BE2C (cell line): ENCODE measurements at regions not wholly inside any gene's neighbourhood (a gene's known extent, or its start where the extent isn't known, plus 50 kb on each side); places are given as distances from the start of the nearest gene placed in this dataset.
"Not testable (repeated sequence)": the region's sequence is repeated elsewhere in the genome, so short reads cannot be mapped to it uniquely, and the experiment has no call there.

ENCODE experiments used
- DNase-seq: peaks from one replicate; pipeline ENCODE4 v3.0.0-alpha.2; 2020
- H3K27me3 ChIP-seq: fragments of 250-450 bp; sonication (Bioruptor Pico); 2 replicates; pipeline ENCODE4 v1.5.1; 2020; ENCODE audit warnings: mild to moderate bottlenecking
- H3K36me3 ChIP-seq: fragments of 250-450 bp; sonication (Bioruptor Pico); 2 replicates; pipeline ENCODE4 v1.5.1; 2020; ENCODE audit warnings: mild to moderate bottlenecking
- H3K4me1 ChIP-seq: fragments of 250-450 bp; sonication (Bioruptor Pico); 2 replicates; pipeline ENCODE4 v1.5.1; 2020
- H3K4me3 ChIP-seq: 2 replicates; pipeline ENCODE4 v1.5.1; 2011; ENCODE audit warnings: low read depth, low read length
- H3K9me3 ChIP-seq: fragments of 250-450 bp; sonication (Bioruptor Pico); 2 replicates; pipeline ENCODE4 v1.5.1; 2020
- CTCF ChIP-seq: IDR thresholded peaks from 2 replicates; pipeline ENCODE4 v1.5.1; 2012; ENCODE audit warnings: mild to moderate bottlenecking, low read depth, low read length

DNA sequence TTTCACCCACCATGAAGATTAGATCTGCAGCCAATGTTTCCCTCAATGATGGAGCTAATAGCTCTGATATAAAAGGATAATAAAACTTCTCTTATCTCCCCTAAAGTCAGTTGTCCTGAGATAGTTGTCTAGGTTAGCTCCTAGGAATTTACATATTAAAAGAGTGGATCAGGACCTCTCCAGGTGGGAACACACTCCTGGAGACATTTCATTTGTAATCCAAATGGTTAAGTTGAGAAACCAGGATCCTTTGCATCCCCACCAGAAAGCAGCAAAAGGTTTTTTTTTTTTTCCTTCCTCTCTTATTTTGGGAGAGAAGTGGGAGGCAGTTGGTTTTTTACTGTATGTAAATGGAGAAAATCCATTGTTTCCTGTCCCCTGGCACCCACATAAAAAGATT lies 182.5 kb upstream of the FBXL17 start:
- H3K36me3 ChIP-seq, result no peaks in the 10 kb centered on the region
- DNase-seq, result no peak
- H3K4me1 ChIP-seq, result no peaks in the 10 kb centered on the region; the same call in 1 of the 2 replicates
- H3K4me3 ChIP-seq, result no peak overlapping the region
- no peaks in the 10 kb centered on the region for H3K9me3 ChIP-seq
- TF ChIP-seq CTCF, result no peak
- no peaks in the 10 kb centered on the region for H3K27me3 ChIP-seq

GRCh38 chr5:108562205-108562454 lies 180.2 kb upstream of the FBXL17 start:
- Histone ChIP-seq H3K4me1 (no peaks in the 10 kb centered on the region; the same call in 1 of the 2 replicates), H3K36me3 (no peaks in the 10 kb centered on the region), H3K4me3 (no peak overlapping the region), H3K9me3 (no peaks in the 10 kb centered on the region), H3K27me3 (no peaks in the 10 kb centered on the region)
- DNase-seq, result no peak
- no peak for TF ChIP-seq CTCF

DNA sequence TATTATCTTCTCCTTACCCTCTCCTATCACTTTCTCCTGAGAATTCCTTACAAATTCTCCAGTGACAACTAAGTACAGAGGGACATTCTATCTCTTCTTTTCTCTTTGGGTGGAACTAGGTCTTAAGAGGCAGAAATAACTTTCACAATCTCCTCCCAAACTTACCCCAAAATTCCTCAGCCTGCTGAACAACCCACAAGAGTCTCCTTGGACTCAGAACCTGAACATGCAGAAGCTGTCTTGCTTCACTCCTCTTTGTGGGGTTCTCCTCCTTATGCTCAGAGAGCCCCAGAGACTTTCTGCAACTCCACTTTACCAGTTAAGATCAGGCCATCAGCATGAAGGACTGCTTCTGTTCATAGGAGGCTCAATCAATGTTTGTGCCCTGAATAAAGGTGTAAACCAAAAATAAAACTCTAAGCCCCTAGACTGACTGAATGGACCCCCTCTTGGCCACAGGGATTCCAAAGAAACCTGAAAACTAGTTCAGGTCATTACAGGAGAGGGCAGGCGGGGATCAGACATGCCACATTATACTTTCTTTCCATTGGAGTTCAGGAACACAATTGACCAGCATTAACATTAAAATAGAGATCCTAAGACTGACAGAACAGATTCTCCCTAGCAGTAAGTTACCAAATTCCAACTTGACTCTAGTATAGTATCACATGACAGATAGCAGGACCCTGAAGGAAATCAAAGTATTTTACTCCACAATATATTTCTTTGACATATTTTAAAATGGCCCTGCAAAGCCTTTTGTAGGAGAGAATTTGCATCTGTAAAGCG lies 179.7 kb upstream of the FBXL17 start:
- TF ChIP-seq CTCF, result no peak
- DNase-seq, result no peak
- no peaks in the 10 kb centered on the region for H3K27me3 ChIP-seq

GRCh38 chr5:108560581-108560980 lies 178.7 kb upstream of the FBXL17 start:
- no peaks in the 10 kb centered on the region for H3K36me3 ChIP-seq
- H3K4me3 ChIP-seq, result no peak overlapping the region
- DNase-seq, result no peak
- no peaks in the 10 kb centered on the region for H3K9me3 ChIP-seq
- no peaks in the 10 kb centered on the region for H3K27me3 ChIP-seq
- no peak for TF ChIP-seq CTCF
- peaks cover 4% of the 10 kb centered on the region; the same call in 1 of the 2 replicates for H3K4me1 ChIP-seq

More for the DNA sequence above, 179.7 kb upstream of the FBXL17 start:
- Histone ChIP-seq H3K9me3 (no peaks in the 10 kb centered on the region), H3K4me3 (no peak overlapping the region), H3K4me1 (peaks cover 4% of the 10 kb centered on the region; the same call in 1 of the 2 replicates), H3K36me3 (no peaks in the 10 kb centered on the region)

GRCh38 chr5:108560166-108560565 lies 178.3 kb upstream of the FBXL17 start:
- no peak for TF ChIP-seq CTCF
- Histone ChIP-seq H3K9me3 (no peaks in the 10 kb centered on the region), H3K36me3 (no peaks in the 10 kb centered on the region), H3K27me3 (no peaks in the 10 kb centered on the region), H3K4me3 (no peak overlapping the region), H3K4me1 (peaks cover 4% of the 10 kb centered on the region; the same call in 1 of the 2 replicates)
- DNase-seq, result no peak

GRCh38 chr5:108558840-108559239 lies 176.9 kb upstream of the FBXL17 start:
- not testable (repeated sequence) for H3K36me3 ChIP-seq, H3K4me3 ChIP-seq, H3K9me3 ChIP-seq, DNase-seq, H3K27me3 ChIP-seq, H3K4me1 ChIP-seq

GRCh38 chr5:108558142-108558541 lies 176.2 kb upstream of the FBXL17 start:
- not testable (repeated sequence) for H3K36me3 ChIP-seq, DNase-seq, H3K27me3 ChIP-seq, H3K4me1 ChIP-seq, H3K4me3 ChIP-seq, H3K9me3 ChIP-seq
